HG03045 (cell line): ENCODE measurements at regions not wholly inside any gene's neighbourhood (a gene's known extent, or its start where the extent isn't known, plus 50 kb on each side); places are given as distances from the start of the nearest gene placed in this dataset.
A peak's percentile ranks its signal among the peaks of the same experiment; 100 is the strongest.

Experiments
- ATAC-seq: cut with Tn5 transposase; IDR thresholded peaks from one replicate; pipeline ENCODE4 v1.9.1; 2021; ENCODE audit warnings: mild to moderate bottlenecking, moderate library complexity; ENCODE audit not compliant: unreplicated experiment

DNA sequence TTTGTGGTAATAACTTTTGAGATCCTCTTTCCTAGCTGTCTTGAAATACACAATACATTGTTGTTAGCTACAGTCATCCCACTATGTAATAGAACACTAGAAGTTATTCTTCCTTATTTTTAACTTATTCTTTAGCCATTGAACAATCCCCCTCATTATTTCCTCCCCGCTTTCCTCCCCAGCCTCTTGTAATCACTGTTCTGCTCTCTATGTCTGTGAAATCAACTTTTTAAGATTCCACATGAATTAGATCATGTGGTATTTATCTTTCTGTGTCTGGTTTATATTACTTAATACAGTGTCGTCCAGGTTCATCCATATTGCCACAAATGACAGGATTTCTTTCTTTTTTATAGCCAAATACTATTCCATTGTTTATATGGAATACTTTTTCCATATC is 72.9 kb downstream of the SLC10A2 start:
- ATAC-seq: no peak

DNA sequence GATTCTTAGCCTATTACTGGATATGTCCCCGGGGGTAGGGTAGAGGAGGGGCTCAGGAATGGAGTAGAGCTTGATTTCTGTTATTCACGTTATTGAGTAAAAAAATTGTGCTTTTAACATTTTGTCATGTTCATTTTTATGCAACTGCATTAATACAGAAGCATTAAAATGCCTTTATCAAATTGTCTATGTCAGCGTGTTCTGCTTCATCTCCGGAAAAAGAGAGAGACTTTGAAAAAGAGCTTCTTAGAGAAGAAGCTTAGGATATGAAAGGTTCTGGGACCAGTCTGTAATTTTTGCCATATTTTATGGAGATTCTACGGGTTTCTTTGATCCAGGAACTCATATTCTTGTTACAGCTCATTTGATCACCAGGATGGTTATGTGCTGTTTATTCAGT is 82.0 kb downstream of the SLC10A2 start:
- ATAC-seq: no peak

DNA sequence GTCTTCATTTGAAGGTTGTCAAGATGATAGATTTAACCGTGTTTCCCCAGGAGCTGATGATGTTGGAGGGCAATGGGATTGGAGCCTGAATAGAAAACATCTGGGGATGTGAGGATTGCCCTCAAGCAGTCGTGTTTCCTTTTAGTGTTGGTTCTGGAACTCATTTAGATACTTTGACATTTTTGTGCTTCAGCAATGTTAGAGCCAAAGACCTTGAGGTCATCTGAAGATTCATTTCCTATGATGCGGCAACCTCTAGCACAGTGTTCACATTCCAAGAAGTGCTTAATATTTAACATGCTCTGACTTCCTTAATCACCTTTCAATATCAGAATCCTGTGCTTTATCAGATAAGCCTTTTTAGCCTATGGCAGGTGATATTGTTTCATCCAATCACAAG is 82.7 kb downstream of the SLC10A2 start:
- ATAC-seq: no peak

DNA sequence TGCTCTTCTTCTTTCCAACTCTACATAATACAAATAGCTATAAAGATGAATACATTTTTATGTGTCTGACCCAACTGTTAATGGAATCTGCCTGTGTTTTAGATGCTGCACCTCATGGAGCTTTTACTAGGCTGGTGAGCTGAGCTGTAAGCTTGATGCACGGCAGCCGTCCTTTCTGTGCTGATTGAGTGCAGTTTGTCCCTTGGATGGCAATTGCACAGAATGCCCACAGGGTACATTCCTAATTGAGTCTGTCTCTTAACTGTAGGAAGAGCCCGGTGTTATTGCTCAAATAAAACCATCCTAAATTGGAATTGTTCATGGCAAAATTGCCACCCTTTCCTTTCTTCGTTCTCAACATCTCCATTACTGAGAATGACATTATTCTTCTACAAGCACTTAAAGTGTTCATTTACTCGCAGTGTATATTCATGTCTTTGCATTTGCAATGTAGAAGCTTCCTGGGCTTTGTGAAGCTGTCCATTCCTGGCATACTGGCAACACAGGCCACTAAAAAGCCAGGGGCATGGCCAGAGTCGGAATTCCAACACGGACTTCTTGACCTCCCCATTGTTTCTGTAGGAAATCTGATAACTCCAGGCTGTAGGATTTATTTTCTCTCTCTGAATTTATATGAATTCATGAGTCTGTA is 85.8 kb downstream of the SLC10A2 start:
- no peak for ATAC-seq

DNA sequence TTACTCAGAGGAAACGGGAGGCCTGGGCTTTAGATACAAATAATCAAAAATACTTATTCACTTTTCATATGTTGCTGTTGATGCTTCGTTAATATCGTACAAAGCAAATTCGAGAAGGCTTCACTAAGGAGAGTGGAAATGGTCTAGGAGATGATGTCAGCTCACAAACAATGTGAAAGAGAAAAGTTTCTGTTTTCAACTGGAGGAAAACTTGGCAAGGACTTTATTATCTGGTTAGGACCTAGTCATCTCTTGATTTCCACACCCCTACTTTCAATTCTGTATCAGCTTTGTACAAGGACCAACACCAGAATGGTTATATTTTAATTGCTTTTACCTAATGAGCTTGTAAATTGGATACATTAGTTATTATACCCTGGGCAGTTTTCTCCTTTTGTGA is 88.0 kb downstream of the SLC10A2 start:
- no peak for ATAC-seq

DNA sequence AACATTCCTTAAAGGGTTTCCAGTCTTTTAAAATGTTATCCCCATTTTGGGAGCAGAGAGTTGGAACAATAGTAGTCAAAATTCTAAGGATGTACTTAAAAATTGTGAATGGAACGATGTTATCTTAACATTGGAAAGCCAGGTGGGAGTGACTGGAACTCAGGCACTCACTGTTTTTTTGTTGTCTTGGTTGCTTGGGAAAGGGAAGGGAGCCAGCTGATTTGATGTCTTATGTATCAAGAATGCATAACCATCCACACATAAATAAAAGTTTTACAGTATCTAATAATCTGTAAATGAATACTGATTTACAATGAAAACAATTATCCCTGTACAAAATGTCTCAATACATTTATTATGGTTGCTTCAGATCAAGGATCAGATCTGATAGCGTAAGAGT is 88.7 kb downstream of the SLC10A2 start:
- no peak for ATAC-seq

DNA sequence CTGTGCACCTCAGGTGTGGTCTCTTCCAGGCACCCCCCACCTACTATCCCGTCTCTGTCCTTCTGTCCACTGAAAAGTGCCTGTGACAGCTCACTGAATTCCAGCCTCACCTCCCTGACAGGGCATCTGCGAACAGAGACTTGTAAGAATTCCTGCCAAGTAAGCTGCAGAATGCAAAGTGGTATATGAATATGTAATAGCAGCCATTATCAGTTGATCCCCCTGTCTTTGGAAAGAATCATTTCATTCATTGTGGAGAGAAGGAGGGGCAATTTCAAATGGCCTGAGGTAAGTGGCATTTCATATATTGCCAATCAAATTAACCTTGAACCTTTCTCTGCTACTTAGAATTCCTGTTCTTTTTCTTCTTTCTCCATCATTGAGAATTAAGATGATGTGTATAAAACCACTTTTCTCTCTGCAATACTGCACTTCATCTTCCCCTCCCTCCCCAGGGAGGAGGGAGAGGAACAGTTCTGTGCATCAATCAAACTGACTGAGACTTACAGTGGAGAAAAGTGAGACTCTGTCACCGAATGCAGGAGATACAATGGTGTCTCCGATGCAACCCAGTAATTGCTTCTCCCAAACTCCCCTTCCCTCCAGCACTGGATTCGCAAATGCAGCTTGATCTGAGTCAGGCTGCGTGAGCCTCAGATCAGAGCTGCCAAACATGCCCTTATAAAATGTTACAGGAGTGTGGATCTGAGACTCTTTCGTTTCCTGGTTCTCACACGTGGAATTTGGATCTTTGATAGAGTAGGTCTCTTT is 91.7 kb downstream of the SLC10A2 start:
- ATAC-seq: no peak

DNA sequence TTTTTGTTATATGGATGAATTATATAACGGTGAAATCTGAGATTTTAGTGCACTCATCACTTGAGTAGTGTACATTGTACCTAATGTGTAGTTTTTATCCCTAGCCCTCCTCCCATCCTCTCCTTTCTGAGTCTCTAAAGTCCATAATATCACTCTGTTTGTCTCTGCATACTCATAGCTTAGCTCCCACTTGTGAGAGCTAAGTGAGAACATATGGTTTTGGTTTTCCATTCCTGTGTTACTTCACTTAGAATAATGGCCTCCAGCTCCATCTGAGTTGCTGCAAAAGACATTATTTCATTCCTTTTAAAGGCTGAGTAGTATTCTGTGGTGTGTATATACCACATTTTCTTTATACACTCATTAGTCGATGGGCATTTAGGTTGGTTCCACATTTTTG is 94.0 kb downstream of the SLC10A2 start:
- no peak for ATAC-seq

DNA sequence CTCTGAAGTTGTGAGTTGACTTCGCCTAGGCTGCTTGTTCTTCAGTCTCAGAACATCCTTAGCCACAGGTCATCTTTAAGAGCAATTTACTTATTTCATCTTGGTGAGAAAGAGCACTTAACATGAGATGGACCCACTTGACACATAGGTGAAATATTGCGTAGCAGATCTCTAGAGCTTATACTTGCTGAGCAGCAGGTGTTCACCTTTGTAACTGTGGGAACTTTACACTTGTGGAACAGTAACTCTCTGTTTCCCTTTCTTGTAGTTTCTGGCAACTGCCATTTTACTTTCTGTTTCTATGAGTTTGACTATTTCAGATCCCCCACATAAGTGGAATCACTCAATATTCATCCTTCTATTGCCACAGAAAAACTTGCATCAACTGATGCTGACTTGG is 95.7 kb downstream of the SLC10A2 start:
- ATAC-seq: peak; percentile 96

DNA sequence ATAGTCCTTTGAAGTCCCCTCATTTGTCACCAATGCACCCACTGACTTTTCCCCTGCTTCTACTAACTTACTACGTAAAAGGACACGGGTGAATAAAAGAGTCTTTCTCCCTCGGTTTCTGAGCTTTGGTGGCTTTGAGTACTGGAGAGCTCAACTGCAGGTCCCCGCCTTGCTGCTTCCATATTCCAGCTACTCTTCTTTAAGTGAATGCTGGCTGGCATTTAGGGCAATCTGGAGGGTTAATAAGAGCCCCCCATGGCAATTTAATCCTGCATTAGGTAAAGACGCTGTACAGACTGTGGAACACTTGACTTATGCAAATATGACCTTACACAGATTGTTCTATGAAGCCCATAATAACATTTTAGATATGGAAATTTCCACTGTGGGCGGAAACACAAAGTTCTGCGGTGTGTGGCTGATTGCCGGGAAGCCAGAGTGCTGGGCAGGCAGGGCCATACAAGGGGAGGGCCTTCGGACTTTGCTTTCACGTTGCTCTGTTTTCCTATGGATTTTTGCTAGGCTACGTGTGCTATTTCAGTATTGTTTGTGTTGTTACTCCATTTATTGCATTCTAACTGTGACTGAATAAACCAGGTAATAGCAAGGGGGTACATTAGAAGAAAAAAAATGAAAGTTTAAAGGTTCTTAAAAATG is 97.5 kb downstream of the SLC10A2 start:
- ATAC-seq: no peak

DNA sequence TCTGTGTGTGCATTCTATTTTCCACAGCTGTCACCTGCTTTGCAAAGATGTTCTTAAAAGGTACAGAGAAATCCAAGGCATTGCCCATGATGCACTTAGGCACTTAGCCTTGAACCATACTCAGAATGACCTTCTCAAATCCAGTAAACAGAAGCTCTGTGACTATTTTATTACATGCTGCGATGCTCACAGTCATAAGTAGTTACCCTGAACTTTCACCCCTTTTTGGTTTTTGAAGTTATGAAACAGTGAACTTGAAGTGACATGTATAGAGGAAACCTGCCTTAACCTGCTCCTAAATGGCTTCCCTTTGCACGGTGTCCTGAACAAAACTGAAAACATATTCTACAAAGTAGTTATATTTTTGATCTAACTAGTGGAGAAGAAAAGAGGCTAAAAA is 100.4 kb downstream of the SLC10A2 start:
- no peak for ATAC-seq

DNA sequence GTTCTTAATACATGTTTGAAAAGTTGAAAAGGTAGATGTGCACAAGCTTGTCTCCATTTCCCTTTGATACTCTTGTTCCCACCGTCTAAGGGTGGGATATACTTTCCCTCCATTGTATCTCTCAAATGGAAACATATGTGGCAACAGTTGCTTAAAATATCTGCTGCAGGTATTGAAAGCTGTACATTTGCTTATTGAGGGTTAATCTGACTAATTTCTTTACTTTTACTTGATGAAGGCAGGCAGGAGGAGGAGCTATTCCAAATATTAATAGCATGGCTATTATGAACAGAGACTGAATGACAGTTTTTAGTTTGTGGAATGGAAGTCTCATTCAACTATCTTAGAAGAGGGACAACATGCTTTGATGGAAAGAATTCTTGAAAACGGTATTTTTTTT is 103.8 kb downstream of the SLC10A2 start:
- ATAC-seq: no peak

DNA sequence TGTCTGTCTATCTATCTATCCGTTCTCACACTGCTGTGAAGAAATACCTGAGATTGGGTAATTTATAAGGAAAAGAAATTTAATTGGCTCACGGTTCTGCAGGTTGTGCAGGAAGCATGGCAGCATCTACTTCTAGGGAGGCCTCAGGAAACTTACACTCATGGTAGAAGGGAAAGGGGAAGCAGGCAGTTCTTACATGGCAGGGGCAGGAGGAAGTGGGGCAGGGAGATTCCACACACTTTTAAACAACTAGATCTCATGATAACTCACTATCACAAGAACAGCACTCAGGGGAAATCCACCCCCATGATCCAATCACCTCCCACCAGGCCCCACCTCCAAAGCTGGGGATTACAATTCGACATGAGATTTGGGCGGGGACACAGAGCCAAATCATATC is 105.3 kb downstream of the SLC10A2 start:
- no peak for ATAC-seq

DNA sequence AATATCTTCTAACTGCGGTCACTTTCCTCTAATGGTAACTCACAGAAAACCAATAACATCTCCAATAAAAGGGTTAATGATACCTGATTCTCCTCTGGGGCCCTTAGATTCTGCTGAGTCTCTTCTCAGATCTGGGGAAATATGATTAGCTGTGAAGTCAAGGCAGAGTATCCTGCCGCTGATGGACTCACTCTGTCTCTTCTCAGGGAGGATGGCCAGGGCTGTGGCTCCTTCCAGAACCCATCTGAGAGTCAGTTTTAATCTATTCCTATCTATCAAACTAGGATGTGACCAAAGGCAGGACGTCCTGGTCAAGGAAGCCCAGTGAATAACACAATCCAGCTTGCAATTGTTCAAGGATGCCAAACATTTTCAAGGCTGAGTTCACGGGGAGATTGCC is 109.8 kb downstream of the SLC10A2 start:
- no peak for ATAC-seq

DNA sequence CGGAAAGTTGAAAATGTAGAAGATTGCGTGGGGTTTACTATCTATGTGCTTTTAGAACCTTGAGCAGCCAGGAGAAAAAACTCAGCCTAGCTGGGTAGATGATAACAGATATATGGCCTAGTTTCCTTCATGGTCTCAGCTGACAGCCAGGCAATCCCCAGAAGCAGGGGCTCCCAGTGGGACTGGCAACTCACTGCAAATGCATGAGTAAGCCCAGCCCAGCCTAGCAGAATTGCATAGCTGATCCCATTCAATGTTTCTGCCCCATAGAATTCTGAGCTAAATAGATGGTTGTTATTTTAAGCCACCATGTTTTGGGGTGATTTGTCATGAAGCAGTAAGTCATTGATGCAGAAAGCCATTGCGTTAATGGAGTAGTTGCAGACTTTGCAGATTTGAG is 108.5 kb downstream of the ERCC5 start:
- no peak for ATAC-seq

DNA sequence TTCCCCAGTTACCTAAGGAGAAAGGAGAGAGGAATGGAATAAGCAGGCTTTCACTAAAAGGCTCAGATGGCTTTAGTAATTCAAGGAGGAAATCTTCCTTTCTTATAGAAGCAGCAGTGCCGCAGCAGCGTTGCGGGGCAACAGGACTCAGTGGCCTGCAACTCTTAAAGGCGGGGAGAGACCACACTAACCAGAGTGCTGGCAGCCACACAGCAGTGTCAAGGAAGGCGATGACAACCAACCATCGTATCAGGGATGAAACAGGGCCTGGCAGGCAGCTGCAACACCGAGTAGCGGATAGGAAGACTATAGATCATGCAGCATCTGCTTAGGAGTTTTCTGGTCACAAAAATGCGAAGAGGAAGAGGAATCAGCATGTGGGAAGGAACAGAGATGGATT is 106.0 kb downstream of the ERCC5 start:
- ATAC-seq: no peak

DNA sequence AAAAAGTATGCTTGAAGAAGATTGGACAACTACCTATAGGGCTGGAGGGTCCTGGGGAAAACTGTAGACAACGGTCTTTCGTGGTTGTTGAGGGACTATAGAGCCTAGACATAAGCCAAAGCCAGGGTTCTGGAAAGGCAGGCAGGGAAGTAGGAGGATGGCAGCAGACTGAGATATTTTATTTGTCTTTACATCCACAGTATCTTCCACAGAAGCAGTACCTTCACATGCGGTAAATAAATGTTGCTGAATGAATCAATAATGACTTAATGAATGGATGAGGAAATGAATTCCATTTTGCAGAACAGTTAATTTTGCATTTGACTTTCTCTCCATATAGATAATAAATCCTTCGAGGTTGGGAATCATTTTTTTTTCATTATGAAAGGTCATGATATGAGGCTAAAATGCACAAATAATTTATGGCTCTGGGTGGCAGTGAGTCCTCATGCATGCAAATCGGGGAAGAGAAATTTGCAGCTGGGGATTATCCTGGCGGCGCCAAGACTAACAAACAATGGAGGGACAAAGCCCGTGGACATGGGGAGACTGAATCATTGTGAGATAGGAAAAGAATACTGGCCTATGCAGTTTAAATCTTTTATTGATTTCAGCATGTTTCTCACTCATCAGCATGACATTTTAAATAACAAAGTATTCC is 102.0 kb downstream of the ERCC5 start:
- no peak for ATAC-seq

DNA sequence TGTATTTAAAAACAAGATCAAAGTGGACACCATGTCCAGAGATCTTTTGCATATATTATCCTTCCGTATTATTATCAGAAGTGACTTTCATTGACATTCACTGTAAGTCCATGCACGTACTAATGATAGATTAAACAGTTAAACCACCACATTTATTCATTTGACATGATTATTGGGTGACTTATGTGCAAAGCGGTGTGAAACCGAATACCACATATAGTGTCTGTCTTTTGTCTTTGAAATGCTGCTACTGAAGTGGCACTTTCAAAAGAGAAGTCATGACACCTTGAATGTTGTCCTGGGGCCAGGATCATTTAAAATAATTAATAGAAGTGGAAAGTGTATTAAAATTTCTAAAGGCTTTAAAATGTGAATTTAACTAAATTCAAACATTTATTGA is 100.1 kb downstream of the ERCC5 start:
- ATAC-seq: no peak

DNA sequence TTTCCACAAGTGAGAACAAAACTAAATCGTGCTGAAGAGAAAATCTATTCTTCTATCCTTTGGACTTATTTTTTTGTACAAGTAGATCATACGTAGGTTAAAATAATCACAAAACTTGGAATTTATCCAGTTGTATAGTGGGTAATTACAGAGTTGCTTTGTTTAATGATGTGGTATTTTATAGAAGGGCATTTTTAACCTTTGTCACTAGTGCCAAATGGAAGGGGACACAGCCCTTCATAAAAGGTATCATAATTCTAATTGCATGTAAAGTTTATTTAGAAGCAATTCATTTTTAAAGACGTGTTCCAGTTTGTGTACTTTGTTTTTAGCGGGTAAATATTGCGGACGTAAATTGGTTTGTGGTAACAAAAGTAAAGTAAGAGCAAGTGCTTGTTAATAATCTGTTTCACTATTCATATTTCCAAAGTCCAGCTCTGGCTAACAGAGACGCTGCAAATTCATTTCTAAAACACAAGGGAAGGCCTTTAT is 99.5 kb downstream of the ERCC5 start:
- ATAC-seq: no peak

DNA sequence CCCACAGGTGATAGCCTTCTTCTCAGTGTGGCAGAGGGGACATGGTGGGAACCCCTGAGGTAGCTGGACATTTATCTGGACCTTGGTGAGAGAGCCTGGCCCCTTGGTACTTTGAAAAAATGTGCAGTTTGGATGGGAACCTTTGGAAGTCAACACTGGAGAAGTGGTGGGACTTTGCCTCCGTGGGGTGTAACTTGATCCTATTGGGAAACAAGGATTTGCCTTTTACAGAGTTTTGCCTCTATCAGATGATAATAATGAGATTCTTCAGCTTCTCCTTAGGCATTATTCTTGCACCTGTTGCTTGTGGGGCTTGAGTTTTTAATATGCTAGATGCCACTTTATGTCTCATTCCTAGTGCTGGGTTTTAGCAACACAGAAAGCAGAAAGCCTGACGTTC is 99.0 kb downstream of the ERCC5 start:
- no peak for ATAC-seq

DNA sequence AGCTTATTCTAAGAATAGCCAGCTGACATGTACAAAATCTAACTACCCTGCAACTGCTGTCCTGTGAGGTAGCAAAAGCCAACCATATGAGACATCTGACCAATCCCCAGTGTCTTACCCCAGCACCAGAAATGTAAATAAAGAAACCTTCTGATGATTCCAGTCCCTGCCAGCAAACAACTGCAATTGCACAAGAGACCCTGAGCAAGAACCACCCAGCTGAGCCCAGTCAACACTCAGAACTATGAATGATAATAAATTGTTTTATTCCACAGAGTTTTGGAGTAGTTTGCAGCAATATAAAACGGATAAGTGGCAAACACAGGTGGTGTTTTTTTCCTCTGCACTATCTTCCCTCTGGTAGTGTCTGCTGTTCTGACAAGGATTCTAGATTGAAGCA is 94.9 kb downstream of the ERCC5 start:
- no peak for ATAC-seq

DNA sequence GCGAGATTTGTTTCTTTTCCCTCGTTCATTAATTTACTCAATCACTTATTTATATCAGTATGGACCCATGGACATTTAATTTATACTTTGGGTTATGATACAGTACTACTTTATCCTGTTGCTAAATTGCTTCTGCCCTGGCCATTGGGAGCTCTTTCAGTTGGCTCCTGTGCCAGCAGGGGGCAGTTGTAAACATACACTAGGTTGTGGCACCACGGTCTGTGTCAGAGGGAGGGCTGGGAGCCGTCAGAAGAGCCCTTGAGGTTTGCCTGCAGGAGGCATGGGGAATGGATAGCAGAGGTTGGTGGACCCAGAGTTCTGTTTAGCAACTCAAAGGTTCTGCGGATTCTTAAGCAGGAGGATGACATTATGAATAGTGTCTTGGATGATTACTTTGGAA is 94.3 kb downstream of the ERCC5 start:
- no peak for ATAC-seq
